HG02623 (cell line): ENCODE measurements at regions not wholly inside any gene's neighbourhood (a gene's known extent, or its start where the extent isn't known, plus 50 kb on each side); places are given as distances from the start of the nearest gene placed in this dataset.
"Not testable (repeated sequence)": the region's sequence is repeated elsewhere in the genome, so short reads cannot be mapped to it uniquely, and the experiment has no call there.

Experiments
- ATAC-seq: cut with Tn5 transposase; IDR thresholded peaks from one replicate; pipeline ENCODE4 v1.9.1; 2021; ENCODE audit warnings: moderate library complexity; ENCODE audit not compliant: unreplicated experiment

DNA sequence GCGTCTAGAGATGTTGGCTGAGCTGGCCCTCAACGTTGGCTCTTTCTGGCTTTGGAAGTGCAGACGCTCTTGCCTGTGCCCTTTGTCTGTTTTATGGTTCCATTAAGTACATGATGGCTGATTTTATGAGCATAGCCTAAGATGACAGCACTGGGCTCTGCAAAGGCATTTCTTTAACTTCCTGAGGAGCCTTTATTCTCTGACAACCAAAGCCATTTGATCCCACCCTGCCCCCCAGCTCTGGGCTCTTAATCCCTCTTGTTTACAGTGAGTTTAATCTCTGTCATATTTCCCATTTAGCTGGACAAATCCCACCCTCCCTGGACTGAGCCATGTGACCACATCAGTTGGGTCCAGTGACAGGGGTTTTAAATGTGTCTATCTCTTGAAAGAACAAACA is 195.9 kb downstream of the ACKR3 start:
- ATAC-seq, result no peak

DNA sequence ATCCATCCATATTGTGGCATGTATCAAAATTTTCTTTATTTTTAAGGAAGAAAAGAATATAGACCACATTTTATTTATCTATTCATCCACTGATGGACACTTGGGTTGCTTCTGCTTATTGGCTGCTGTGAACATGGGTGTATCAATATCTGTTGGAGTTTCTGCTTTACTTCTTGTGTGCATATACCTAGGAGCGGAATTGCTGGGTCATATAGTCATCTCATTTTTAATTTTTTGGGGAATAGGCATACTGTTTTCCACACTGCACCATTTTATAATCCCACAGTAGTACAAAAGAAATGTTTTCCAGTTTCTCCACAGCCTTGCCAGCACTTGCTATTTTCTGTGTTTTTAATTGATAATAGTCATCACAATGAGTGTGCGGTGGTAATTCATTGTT is 197.2 kb downstream of the ACKR3 start:
- ATAC-seq, result no peak

GRCh38 chr2:236767941-236768340 is 198.3 kb downstream of the ACKR3 start:
- no peak for ATAC-seq

DNA sequence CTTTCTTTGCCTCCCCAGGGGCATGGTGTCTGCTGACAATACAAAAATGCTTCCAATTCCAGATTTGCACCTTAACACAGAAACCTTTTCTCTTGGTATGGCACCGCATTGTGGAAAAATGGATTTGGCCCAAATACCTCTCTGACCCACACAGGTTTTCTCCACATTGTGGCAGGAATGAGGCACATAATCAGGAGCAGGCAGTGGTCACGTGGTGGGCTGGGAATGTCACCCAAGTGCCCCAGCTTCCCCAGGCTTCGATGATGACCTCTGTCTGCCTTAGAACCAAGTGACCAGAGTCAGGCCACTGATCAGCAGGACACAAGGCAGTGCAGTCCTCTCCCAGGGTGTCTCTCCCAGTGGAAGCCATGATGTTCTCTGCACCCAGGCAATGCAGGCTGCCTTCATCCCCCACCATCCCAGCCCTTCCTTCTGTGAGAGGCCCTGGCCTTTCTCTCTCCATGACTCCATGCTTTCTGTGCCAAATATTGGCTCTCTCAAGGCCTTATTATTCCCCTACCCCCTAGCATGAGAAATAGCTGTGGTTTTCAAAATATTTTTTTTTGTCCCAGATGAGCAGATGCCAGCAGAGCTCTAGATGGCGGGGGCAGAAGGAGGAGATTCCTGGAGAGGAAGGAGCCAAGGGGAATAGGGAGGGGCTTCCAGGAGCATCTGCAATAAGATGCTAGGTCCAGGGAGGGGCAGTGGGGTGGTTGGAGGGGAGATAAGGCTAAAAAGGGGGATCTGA is 198.9 kb downstream of the ACKR3 start:
- ATAC-seq, result no peak

- no peak for ATAC-seq
These were observed 200.5 kb downstream of the ACKR3 start for GRCh38 chr2:236769981-236770671.

GRCh38 chr2:236772220-236772837 is 202.7 kb downstream of the ACKR3 start:
- no peak for ATAC-seq

GRCh38 chr2:236773206-236773605 is 203.6 kb downstream of the ACKR3 start:
- no peak for ATAC-seq

DNA sequence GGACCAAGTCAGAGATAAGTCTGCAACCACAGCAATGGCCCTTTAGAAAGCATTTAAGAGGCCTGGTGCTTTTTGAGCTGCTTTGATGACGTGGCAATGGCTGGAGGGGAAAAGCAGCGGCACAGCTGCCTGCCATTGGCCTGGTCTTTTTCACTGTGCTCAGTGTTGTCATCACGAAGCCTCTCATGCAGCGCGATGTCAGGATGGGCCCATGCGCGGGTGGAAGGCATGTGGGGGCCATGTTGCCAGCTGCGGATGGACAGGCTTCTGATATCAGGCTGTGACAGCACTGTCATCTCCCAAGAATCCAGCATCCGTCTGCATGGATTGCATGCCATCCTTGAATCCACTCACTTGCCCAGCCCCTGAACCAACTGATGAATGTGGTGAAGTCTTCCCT is 204.5 kb downstream of the ACKR3 start:
- no peak for ATAC-seq

- no peak for ATAC-seq
These were observed 205.9 kb downstream of the ACKR3 start for GRCh38 chr2:236775511-236775910.

DNA sequence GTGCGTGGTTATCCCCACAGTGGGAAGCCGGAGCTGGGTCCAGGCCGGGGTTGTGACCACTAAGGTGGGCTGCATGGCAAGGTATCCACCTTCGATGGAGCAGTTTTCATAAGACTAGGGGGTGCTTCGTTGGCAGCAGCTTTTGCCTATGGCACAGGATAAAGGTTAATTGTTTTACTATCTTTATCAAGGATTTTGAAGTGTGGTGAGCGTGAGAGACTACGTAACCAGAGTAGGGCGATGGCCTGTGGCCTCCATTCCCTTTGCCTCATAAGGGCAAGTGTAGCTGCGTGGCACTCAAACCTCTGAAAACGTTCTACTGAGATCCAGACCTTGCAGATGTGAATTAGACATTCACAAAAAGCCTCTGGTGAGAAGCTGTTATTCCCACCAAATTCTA is 206.6 kb downstream of the ACKR3 start:
- ATAC-seq, result no peak

- no peak for ATAC-seq
These were observed 207.1 kb downstream of the ACKR3 start for GRCh38 chr2:236776695-236777251.

DNA sequence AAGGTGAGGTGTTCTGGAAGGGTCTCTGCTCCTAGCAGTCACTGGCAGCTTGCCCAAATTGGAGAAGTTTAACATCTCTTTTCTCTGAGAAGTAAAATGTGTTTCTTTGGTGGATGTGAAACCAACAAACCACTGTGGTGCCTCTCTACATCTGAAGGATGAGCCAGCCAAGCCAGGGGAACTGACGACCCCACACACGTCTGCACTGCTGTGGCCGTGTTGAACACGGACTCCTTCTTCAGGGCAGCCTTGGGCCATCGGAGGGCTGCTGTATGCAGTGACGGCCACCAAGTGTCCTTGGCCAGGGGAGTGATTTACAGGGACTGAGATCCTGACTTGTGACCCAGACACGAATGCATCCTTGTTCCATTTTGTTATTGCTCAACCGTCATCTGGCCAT is 207.8 kb downstream of the ACKR3 start:
- ATAC-seq, result no peak

DNA sequence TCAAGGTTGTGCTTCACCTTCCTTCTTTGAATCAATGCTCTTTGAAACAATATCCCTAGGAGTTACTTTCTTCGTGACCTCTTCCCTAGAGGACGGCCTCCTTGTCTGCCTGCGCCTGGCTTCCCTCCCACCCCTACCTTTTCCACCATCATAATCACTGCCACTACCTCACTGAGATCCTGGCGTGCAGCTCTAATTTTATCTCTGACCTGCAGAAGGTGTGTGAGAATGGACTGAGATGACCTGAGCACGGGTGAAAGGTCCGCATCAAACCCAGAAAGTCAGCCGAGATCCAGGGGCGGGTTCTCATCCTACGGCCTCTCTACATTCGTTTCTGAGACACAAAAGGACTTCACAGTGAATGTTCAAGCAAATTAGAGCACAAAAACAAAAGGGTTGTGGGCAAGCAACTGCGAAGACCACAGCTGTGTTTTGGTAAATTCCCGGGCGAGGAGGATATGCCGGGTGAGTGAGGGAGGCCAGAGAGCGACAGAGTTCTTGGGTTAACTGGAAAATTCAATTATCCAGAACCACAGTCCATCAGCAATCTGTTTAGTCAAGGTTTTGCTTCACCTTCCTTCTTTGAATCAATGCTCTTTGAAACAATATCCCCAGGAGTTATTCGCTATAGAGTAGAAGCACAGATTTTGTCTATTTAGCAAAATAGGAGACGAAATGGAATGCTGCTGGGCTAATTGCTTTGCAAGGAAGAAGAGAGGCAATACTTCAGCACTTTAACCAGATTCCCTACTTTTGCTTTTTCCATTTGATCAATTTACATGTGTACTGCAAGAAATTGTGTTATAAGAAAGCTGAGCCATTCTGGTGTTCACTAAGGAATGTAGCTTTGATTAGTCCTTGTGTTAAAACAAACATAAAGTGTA is 212.6 kb downstream of the ACKR3 start:
- no peak for ATAC-seq

DNA sequence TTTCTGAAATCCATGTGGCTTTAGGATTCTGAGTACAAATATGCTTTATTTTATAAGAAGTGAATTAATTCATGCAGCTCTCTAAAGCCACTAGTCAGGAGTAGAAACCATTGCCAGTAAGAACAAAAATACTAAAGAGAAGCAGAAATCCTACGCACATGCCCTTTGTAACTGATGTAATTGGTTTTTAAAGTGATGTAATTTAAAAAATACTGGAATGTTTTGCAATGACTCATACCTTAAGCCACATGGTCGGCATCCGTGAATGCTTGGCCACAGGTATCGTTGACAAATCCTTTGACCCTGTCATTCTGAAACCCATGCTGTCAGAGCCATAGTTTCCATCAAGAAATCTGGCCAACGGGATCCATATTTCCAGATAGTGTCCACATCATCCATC is 213.3 kb downstream of the ACKR3 start:
- ATAC-seq, result no peak

DNA sequence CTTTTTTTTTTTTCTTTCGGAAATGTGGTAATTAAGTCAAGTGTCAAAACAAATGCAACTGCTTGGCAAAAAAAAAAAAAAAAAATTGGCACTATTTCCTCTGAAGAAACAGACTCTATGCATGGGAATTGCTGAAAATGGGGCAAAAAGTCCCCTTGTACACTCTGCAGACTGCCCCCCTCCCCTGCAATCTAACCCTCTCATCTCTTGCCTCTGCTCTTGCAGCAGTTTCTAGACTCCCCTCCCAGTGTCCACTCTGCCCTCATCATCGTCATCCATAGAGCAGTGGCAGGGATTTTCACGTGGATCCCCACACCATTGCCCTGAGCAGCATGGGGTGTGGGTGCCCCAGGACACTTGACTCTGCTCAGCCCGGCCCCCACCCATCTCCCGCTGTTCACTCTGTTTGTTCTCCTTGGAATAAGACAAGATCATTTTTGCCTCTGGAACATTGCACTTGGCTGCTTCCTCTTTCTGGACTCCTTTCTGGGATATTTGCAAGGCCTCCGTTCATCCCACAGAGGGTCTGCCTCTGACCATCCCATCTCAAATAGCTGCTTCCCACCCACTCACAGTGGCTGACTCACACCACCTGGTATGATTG is 213.9 kb downstream of the ACKR3 start:
- ATAC-seq, result no peak

DNA sequence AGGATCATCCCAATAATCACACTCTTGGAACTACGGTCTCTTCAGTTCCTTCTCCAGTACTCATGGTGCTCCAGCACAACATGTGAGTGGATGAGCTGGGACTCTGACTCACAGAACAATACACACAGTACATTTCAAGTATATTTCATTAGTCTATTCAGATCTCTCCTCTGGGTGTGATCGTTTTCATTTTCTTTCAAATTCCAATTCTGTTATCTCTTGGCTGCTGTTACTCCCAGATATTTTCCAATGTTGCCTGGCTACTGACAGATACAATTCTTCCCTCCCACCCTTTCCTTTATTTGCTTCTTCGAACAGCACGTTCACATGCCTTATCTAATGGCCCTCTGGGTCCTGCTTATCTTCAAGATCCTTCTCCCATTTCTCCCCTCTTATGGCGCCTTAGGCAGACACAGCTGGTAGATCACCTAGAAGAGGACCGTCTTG is 216.0 kb downstream of the ACKR3 start:
- no peak for ATAC-seq

- ATAC-seq, result no peak
These were observed 217.1 kb downstream of the ACKR3 start for GRCh38 chr2:236786751-236787150.

DNA sequence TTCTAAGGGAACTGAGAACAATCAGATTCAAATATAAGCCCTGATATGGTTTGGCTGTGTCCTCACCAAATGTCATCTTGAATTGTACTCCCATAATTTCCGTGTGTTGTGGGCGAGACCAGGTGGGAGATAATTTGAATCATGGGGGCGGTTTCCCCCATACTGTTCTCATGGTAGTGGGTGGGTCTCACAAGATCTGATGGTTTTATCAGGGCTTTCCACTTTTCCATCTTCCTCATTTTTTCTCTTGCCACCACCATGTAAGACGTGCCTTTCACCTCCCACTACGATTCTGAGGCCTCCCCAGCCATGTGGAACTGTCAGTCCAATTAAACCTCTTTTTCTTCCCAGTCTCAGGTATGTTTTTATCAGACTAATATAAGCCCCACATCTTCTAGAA is 217.8 kb downstream of the ACKR3 start:
- ATAC-seq, result not testable (repeated sequence)

GRCh38 chr2:236787885-236788284 is 218.3 kb downstream of the ACKR3 start:
- no peak for ATAC-seq

GRCh38 chr2:236790963-236791362 is 221.3 kb downstream of the ACKR3 start:
- ATAC-seq, result no peak
